ENCODE measurements at regions not wholly inside any gene's neighbourhood (a gene's known extent, or its start where the extent isn't known, plus 50 kb on each side); places are given as distances from the start of the nearest gene placed in this dataset.
"Not testable (repeated sequence)": the region's sequence is repeated elsewhere in the genome, so short reads cannot be mapped to it uniquely, and the experiment has no call there.

DNA sequence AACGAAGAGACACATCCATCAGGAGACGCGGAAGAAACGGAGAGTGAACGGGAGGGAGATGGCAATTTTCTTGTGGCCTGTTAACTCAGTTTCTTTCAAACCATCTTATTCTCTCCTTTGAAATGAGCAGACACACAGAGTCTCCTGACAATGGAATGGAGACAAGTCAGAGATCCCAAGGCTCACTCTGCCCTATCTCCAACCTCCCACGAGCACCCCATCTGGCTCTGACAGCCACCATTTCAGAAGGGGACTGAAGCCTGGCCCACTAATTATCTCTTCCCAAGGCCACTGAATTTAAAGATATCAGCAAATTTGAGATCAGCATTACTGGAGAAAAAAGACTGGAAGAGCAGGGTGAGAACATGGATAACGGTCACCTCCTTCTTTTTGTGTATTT lies 215.6 kb downstream of the DHX15 start:
- H3K4me1 ChIP-seq: peaks cover 15 to 26% of the 10 kb centered on the region in 2 donors
- ATAC-seq: no peak
- no peak for TF ChIP-seq POLR2A (IDR thresholded peaks at IDR 0.05)
- TF ChIP-seq, protein P1, sequence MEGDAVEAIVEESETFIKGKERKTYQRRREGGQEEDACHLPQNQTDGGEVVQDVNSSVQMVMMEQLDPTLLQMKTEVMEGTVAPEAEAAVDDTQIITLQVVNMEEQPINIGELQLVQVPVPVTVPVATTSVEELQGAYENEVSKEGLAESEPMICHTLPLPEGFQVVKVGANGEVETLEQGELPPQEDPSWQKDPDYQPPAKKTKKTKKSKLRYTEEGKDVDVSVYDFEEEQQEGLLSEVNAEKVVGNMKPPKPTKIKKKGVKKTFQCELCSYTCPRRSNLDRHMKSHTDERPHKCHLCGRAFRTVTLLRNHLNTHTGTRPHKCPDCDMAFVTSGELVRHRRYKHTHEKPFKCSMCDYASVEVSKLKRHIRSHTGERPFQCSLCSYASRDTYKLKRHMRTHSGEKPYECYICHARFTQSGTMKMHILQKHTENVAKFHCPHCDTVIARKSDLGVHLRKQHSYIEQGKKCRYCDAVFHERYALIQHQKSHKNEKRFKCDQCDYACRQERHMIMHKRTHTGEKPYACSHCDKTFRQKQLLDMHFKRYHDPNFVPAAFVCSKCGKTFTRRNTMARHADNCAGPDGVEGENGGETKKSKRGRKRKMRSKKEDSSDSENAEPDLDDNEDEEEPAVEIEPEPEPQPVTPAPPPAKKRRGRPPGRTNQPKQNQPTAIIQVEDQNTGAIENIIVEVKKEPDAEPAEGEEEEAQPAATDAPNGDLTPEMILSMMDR (IDR thresholded peaks at IDR 0.05 in 4 of 5, conservative IDR thresholded peaks at IDR 0.05 in 1 of 5): no peak
- no peaks in the 10 kb centered on the region for H3K27me3 ChIP-seq
- in situ Hi-C loops (cut with MboI; ENCODE audit: low sequenced_read_pairs in 4 of 4) (no loop called here), intact Hi-C loops (cut with DNase I; ENCODE audit: low total_unique reads) (no loop called here)
- no peaks in the 10 kb centered on the region for H3K9me3 ChIP-seq
- H3K27ac ChIP-seq: no peak overlapping the region
- DNase-seq: no peak
- no peak overlapping the region for H3K4me3 ChIP-seq
- H3K36me3 ChIP-seq: no peaks in the 10 kb centered on the region

DNA sequence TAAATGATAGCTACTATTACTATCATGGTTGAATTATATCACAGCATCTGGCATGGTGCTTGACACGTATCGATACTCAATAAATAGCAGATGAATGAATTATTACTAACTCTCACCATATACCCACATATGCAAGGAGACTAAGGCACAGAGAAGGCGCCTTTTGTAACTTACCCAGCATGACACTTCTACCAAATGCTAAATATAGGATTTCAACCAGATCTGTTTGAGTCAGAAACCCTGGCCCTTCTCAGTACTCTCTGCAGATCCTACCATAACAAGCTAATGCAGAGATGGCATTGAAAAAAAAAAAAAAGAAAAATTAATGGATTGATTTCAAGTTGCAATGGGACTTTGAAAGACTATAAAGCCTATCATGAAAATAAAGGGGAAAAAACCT lies 219.5 kb downstream of the DHX15 start:
- ATAC-seq (peak; percentile 66 to 77), DNase-seq (no peak)
- in situ Hi-C loops (cut with MboI; ENCODE audit: low sequenced_read_pairs in 4 of 4): no loop called here
- intact Hi-C loops (cut with DNase I; ENCODE audit: low total_unique reads): no loop called here
- peaks cover 9 to 22% of the 10 kb centered on the region in 2 donors for H3K4me1 ChIP-seq
- H3K36me3 ChIP-seq: no peaks in the 10 kb centered on the region
- TF ChIP-seq, protein P1 (IDR thresholded peaks at IDR 0.05 in 4 of 5, conservative IDR thresholded peaks at IDR 0.05 in 1 of 5): no peak
- no peak for TF ChIP-seq POLR2A (IDR thresholded peaks at IDR 0.05)
- H3K27ac ChIP-seq: no peak overlapping the region
- H3K9me3 ChIP-seq: no peaks in the 10 kb centered on the region
- no peak overlapping the region for H3K4me3 ChIP-seq
- H3K27me3 ChIP-seq: no peaks in the 10 kb centered on the region

DNA sequence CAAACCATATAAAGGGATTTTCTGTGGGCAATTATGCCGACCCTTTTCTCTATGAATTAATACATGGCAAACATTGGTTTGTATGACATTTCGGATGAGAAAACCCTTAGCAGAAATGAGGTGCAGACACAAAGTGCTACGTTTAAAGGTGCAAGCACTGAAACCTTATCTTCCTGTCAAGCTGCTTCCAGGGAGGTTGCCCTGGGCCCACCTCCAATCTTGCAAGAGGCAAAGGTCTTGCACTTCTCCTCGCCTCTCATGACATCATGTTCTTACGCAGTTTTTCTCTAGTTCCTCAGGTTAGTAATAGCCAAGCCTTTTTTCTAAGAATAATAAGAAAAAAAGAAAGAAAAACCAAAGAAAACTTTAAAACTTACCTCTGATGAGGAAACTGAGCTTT lies 220.1 kb downstream of the DHX15 start:
- intact Hi-C loops (cut with DNase I; ENCODE audit: low total_unique reads): no loop called here
- Histone ChIP-seq H3K4me1 (peaks cover 9 to 22% of the 10 kb centered on the region in 2 donors), H3K36me3 (no peaks in the 10 kb centered on the region), H3K9me3 (no peaks in the 10 kb centered on the region), H3K27ac (no peak overlapping the region), H3K27me3 (no peaks in the 10 kb centered on the region), H3K4me3 (no peak overlapping the region)
- ATAC-seq (peak in 1 of 2 donors; percentile 62), DNase-seq (peak in 1 of 2 donors; percentile 24)
- TF ChIP-seq, protein P1 (IDR thresholded peaks at IDR 0.05 in 4 of 5, conservative IDR thresholded peaks at IDR 0.05 in 1 of 5): no peak
- no peak for TF ChIP-seq POLR2A (IDR thresholded peaks at IDR 0.05)
- in situ Hi-C loops (cut with MboI; ENCODE audit: low sequenced_read_pairs in 4 of 4): no loop called here

DNA sequence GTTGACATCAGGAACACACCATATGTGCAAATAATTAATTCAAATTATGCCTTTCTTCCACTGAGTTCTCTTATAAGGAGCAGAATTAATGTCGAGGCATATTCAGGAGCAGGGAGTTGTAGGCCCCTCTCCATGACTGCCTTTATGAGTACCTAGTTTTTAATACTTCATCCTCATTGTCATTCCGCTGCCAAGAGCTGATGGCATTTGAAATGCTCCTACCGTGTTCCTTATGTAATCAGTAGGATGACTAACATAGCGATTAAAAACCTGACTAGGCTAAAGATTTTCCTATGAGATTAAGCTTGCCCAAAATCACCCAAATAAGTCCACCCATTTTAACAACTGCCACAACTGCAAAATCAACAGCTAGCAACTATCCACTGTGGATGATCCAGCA lies 220.6 kb downstream of the DHX15 start:
- TF ChIP-seq, protein P1 (IDR thresholded peaks at IDR 0.05 in 4 of 5, conservative IDR thresholded peaks at IDR 0.05 in 1 of 5): no peak
- TF ChIP-seq POLR2A (IDR thresholded peaks at IDR 0.05): no peak
- DNase-seq (no peak), ATAC-seq (no peak)
- Histone ChIP-seq H3K36me3 (no peaks in the 10 kb centered on the region), H3K9me3 (no peaks in the 10 kb centered on the region), H3K4me3 (no peak overlapping the region), H3K27ac (no peak overlapping the region), H3K27me3 (no peaks in the 10 kb centered on the region), H3K4me1 (peaks cover 9 to 22% of the 10 kb centered on the region in 2 donors)
- in situ Hi-C loops (cut with MboI; ENCODE audit: low sequenced_read_pairs in 4 of 4) (no loop called here), intact Hi-C loops (cut with DNase I; ENCODE audit: low total_unique reads) (no loop called here)

DNA sequence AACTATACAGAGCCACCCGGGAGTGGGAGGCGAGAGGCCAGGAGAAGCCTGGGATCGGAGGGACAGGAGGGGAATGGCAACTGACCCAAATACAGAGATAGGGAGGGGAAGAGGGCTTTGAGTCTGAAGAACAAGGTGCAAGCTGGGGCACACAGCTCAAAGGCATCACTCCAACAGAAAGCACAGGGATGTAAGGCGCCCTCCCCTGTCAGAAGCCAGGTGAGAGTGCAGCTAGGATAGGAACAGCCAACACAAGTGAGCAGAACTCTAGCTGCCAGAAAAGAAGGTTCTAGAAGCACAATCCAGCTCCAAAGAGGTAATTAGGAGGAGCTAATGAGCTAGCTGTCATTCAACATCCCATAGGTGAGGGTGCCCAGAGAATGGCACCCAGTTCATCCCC lies 232.2 kb downstream of the DHX15 start:
- Histone ChIP-seq H3K27me3 (no peaks in the 10 kb centered on the region), H3K9me3 (no peaks in the 10 kb centered on the region), H3K4me1 (no peaks in the 10 kb centered on the region), H3K36me3 (no peaks in the 10 kb centered on the region), H3K4me3 (no peak overlapping the region), H3K27ac (no peak overlapping the region)
- DNase-seq (no peak), ATAC-seq (no peak)
- intact Hi-C loops (cut with DNase I; ENCODE audit: low total_unique reads) (no loop called here), in situ Hi-C loops (cut with MboI; ENCODE audit: low sequenced_read_pairs in 4 of 4) (no loop called here)
- TF ChIP-seq, protein P1 (IDR thresholded peaks at IDR 0.05 in 4 of 5, conservative IDR thresholded peaks at IDR 0.05 in 1 of 5): no peak
- no peak for TF ChIP-seq POLR2A (IDR thresholded peaks at IDR 0.05)

DNA sequence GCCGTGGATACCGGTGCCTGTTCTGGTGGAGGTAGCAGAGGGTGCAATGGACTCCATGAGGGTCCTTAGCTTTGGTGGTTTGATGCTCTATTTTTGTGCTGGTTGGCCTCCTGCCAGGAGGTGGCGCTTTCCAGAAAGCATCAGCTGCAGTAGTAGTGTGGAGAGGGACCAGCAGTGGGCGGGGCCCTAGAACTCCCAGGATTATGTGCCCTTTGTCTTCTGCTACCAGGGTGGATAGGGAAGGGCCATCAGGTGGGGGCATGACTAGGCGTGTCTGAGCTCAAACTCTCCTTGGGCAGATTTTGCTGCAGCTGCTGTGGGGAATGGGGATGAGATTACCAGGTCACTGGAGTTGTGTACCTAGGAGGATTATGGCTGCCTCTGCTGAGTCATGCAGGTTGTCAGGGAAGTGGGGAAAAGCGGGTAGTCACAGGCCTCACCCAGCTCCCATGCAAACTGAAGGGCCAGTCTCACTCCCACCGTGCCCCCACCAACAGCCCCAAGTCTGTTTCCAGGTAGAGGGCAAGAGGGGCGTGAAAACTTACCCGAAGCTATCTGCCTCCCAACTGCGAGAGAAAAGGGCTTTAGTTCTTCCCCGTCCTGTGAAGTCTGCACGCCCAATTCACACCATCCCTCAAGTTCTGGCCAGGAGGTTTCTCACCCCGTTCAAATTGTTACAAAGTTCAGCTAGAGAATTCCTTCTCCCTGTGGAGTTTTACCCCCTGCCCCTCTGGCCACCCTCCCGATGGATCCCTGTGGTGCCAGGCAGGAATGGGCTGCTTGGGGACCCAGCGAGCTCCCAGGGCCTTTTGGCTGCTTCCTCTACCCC lies 235.0 kb downstream of the DHX15 start:
- ATAC-seq; H3K4me1 ChIP-seq; DNase-seq; H3K36me3 ChIP-seq; H3K27me3 ChIP-seq; H3K9me3 ChIP-seq; in situ Hi-C loops (cut with MboI; ENCODE audit: low sequenced_read_pairs in 4 of 4); intact Hi-C loops (cut with DNase I; ENCODE audit: low total_unique reads); H3K27ac ChIP-seq; H3K4me3 ChIP-seq: not testable (repeated sequence)
